HCT116 (cell line): ENCODE measurements at regions not wholly inside any gene's neighbourhood (a gene's known extent, or its start where the extent isn't known, plus 50 kb on each side); places are given as distances from the start of the nearest gene placed in this dataset.

Experiments used
- ATAC-seq: fragments of 200-7000 bp; cut with Tn5 transposase; 2 replicates; pipeline ENCODE4 v1.9.1; 2020; ENCODE audit warnings: mild to moderate bottlenecking, moderate library complexity
- BruUV-seq: library from RNA; stranded (reverse); fragments of 400-500 nt; replicated peaks from 2 replicates; lab custom pipeline; 2021; lab: Mats Ljungman, UMichigan
- CTCF ChIA-PET: fragments of 300-600 bp; sonication (Branson Sonifier 250); formaldehyde crosslinking; loops from one replicate; lab custom pipeline; 2021; ENCODE audit warnings: antibody characterized with exemption; lab: Charles Lee
- POLR2A ChIA-PET: fragments of 300-600, 350-600 bp; sonication (Branson Sonifier 250); formaldehyde crosslinking; loops from one replicate; lab custom pipeline; 2021; ENCODE audit warnings: antibody characterized with exemption; lab: Charles Lee
- RAD21 ChIA-PET, 2 experiments: fragments of 300-600 bp; sonication (Branson Sonifier 250); formaldehyde crosslinking; loops; one replicate each; lab custom pipeline; 2023; ENCODE audit warnings: low total read pairs in 2 of 2; ENCODE audit not compliant: uncharacterized antibody in 2 of 2, unreplicated experiment in 2 of 2, low non-redundant PET in 1 of 2; lab: Charles Lee
- DNase-seq: peaks from one replicate; pipeline ENCODE4 v3.0.0-alpha.2; 2010; ENCODE audit warnings: low read depth, low spot score
- H2AFZ ChIP-seq: fragments of 200-600 bp; shearing (Covaris generic), sonication (generic); 2 replicates; pipeline ENCODE4 v1.6.1; 2017; ENCODE audit warnings: low read depth, mixed run types, mixed read lengths, antibody characterized with exemption, low read length; ENCODE audit not compliant: poor library complexity, severe bottlenecking
- H3K27ac ChIP-seq: 2 replicates; pipeline ENCODE4 v1.5.1; 2012; ENCODE audit warnings: low read depth, low read length
- H3K27me3 ChIP-seq: fragments of 200-600 bp; sonication (generic); 2 replicates; pipeline ENCODE4 v1.6.1; 2016; ENCODE audit warnings: mixed run types, low read length, mixed read lengths; ENCODE audit not compliant: insufficient read depth
- H3K36me3 ChIP-seq, 2 experiments: fragments of 200-500 bp in 1 of 2; fragments of 200-600 bp in 1 of 2; sonication (Bioruptor generic) in 1 of 2; sonication (generic) in 1 of 2; 2 replicates each; pipeline versions ENCODE4 v1.5.1 to v1.6.1; 2014 to 2016; ENCODE audit warnings: low read length in 2 of 2, inconsistent platforms in 1 of 2, mixed read lengths in 1 of 2, mixed run types in 1 of 2; ENCODE audit not compliant: insufficient read depth in 2 of 2, control insufficient read depth in 1 of 2
- H3K4me1 ChIP-seq, 2 experiments: fragments of 200-600 bp in 1 of 2; sonication (generic) in 1 of 2; 2 replicates each; pipeline versions ENCODE4 v1.5.1 to v1.6.1; 2012 to 2017; ENCODE audit warnings: low read length in 2 of 2, inconsistent platforms in 1 of 2, mild to moderate bottlenecking in 1 of 2, mixed read lengths in 1 of 2, mixed run types in 1 of 2, moderate library complexity in 1 of 2; ENCODE audit not compliant: insufficient read depth in 2 of 2, control insufficient read depth in 1 of 2
- H3K4me2 ChIP-seq: fragments of 200-600 bp; sonication (generic); 2 replicates; pipeline ENCODE4 v1.6.1; 2017; ENCODE audit warnings: mixed run types, low read length, mixed read lengths
- H3K4me3 ChIP-seq, 2 experiments: fragments of 200-600 bp in 1 of 2; sonication (generic) in 1 of 2; replicated peaks in 1 of 2; 2 replicates each; pipeline ENCODE4 v1.5.1; 2011 to 2016; ENCODE audit warnings: low read length in 2 of 2, control low read depth in 1 of 2, low read depth in 1 of 2, mild to moderate bottlenecking in 1 of 2, mixed read lengths in 1 of 2, mixed run types in 1 of 2
- H3K79me2 ChIP-seq: fragments of 200-600 bp; sonication (generic); 2 replicates; pipeline ENCODE4 v1.6.1; 2017; ENCODE audit warnings: mild to moderate bottlenecking, mixed run types, low read length, moderate library complexity, mixed read lengths; ENCODE audit not compliant: insufficient read depth
- H3K9ac ChIP-seq: fragments of 200-600 bp; sonication (generic); 2 replicates; pipeline ENCODE4 v1.6.1; 2016; ENCODE audit warnings: low read length, mixed read lengths
- H3K9me2 ChIP-seq: fragments of 200-600 bp; sonication (generic), shearing (Covaris generic); 2 replicates; pipeline ENCODE4 v1.6.1; 2017; ENCODE audit warnings: mixed run types, mild to moderate bottlenecking, moderate library complexity; ENCODE audit not compliant: insufficient read depth
- H3K9me3 ChIP-seq, 2 experiments: fragments of 200-500 bp in 1 of 2; fragments of 200-600 bp in 1 of 2; sonication (Bioruptor generic) in 1 of 2; sonication (generic) in 1 of 2; 2 replicates each; pipeline ENCODE4 v1.6.1; 2014 to 2017; ENCODE audit warnings: low read length in 2 of 2, mixed read lengths in 2 of 2, inconsistent platforms in 1 of 2, low read depth in 1 of 2, mild to moderate bottlenecking in 1 of 2, mixed run types in 1 of 2, moderate library complexity in 1 of 2; ENCODE audit not compliant: control insufficient read depth in 1 of 2, insufficient read depth in 1 of 2
- H4K20me1 ChIP-seq: fragments of 200-600 bp; sonication (generic), shearing (Covaris generic); 2 replicates; pipeline ENCODE4 v1.6.1; 2017; ENCODE audit warnings: mixed run types, mild to moderate bottlenecking, moderate library complexity; ENCODE audit not compliant: insufficient read depth
- CBX3 ChIP-seq: IDR thresholded peaks from 2 replicates; pipeline ENCODE4 v1.6.1; 2012; ENCODE audit warnings: low read depth
- CEBPB ChIP-seq: IDR thresholded peaks from 2 replicates; pipeline ENCODE4 v1.6.1; 2012; ENCODE audit warnings: low read depth
- EGR1 ChIP-seq: IDR thresholded peaks from 2 replicates; pipeline ENCODE4 v1.6.1; 2012; ENCODE audit warnings: low read depth
- ELF1 ChIP-seq: IDR thresholded peaks from 2 replicates; pipeline ENCODE4 v1.6.1; 2012; ENCODE audit warnings: low read depth, borderline replicate concordance
- EZH2 ChIP-seq: fragments of 200-600 bp; sonication (generic); IDR thresholded peaks from 2 replicates; pipeline ENCODE4 v1.6.1; 2017; ENCODE audit warnings: antibody characterized with exemption, mixed run types
- EZH2phosphoT487 ChIP-seq: fragments of 200-600 bp; IDR thresholded peaks from 2 replicates; pipeline ENCODE4 v1.6.1; 2018; ENCODE audit warnings: antibody characterized with exemption, borderline replicate concordance
- POLR2A ChIP-seq: IDR thresholded peaks from 2 replicates; pipeline ENCODE4 v1.7.0; 2011; ENCODE audit warnings: borderline replicate concordance; ENCODE audit not compliant: insufficient read depth, insufficient read length; ENCODE audit errors: extremely low read depth
- POLR2AphosphoS5 ChIP-seq: IDR thresholded peaks from 2 replicates; pipeline ENCODE4 v1.6.1; 2011; ENCODE audit warnings: mild to moderate bottlenecking, low read depth, low read length, moderate library complexity
- RAD21 ChIP-seq: IDR thresholded peaks from 2 replicates; pipeline ENCODE4 v1.6.1; 2012; ENCODE audit warnings: low read depth, mild to moderate bottlenecking
- REST ChIP-seq: IDR thresholded peaks from 2 replicates; pipeline ENCODE4 v1.6.1; 2012; ENCODE audit warnings: low read depth
- SRF ChIP-seq: IDR thresholded peaks from 2 replicates; pipeline ENCODE4 v1.6.1; 2012; ENCODE audit warnings: low read depth
- TCF7L2 ChIP-seq: IDR thresholded peaks from 2 replicates; pipeline ENCODE4 v1.7.0; 2011; ENCODE audit warnings: borderline replicate concordance, inconsistent platforms; ENCODE audit not compliant: insufficient read depth, insufficient read length; ENCODE audit errors: extremely low read depth
- YY1 ChIP-seq: IDR thresholded peaks from 2 replicates; pipeline ENCODE4 v1.6.1; 2011; ENCODE audit warnings: low read length, low read depth, moderate library complexity, mild to moderate bottlenecking; ENCODE audit not compliant: insufficient replicate concordance; ENCODE audit errors: extremely low read depth
- ZFX ChIP-seq: fragments of 450-650 bp; IDR thresholded peaks from 2 replicates; pipeline ENCODE4 v1.6.1; 2017
- ZNF274 ChIP-seq: fragments of 200-500 bp; sonication (Bioruptor generic); IDR thresholded peaks from 2 replicates; pipeline ENCODE4 v1.6.1; 2014; ENCODE audit warnings: mild to moderate bottlenecking, low read depth, low read length, inconsistent platforms
- intact Hi-C: fragments of 100-400 bp; cut with micrococcal nuclease; formaldehyde crosslinking; loops from 2 replicates; pipeline ENCODE4 v1.10.0; 2022
- TF ChIP-seq, protein P1 (sequence below), 3 experiments: fragments of 200-600 bp in 1 of 3; sonication (generic) in 1 of 3; IDR thresholded peaks in 2 of 3; conservative IDR thresholded peaks in 1 of 3; 2 replicates each; pipeline ENCODE4 v1.5.1; 2012 to 2017; ENCODE audit warnings: low read depth in 2 of 3, low read length in 2 of 3, antibody characterized with exemption in 1 of 3, borderline replicate concordance in 1 of 3, control low read depth in 1 of 3, mild to moderate bottlenecking in 1 of 3, mixed read lengths in 1 of 3, mixed run types in 1 of 3, moderate library complexity in 1 of 3; ENCODE audit not compliant: insufficient read depth in 1 of 3
- TF ChIP-seq, protein P2 (sequence below): IDR thresholded peaks from 2 replicates; pipeline ENCODE4 v1.6.1; 2011; ENCODE audit warnings: mild to moderate bottlenecking, low read length, moderate library complexity; ENCODE audit not compliant: insufficient replicate concordance; ENCODE audit errors: extremely low read depth
- TF ChIP-seq, protein P3 (sequence below): IDR thresholded peaks from 2 replicates; pipeline ENCODE4 v1.6.1; 2012

DNA sequence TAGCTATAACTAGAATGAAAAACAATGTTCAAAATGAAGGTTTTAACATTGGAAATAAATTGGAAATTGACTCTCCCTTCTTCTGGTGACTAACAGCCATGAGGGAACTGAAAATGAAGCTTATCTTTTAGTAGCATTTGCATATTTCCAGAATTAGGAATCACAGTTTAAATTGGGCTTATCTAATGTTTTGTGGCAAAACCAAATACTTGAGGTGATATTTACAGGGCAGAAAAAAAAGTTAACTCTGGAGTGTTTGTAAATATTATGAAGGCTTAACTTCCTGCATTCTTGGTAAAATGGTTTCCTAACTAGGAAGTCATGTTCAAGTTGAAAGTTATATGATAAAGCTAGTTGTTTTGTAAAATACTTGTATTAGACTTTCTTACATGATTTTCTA is 96.4 kb upstream of the SOX9 start:
- Histone ChIP-seq H3K9me2 (no peaks in the 10 kb centered on the region), H3K9me3 (no peaks in the 10 kb centered on the region), H3K9ac (no peak overlapping the region), H2AFZ (no peak overlapping the region), H4K20me1 (no peaks in the 10 kb centered on the region), H3K36me3 (no peaks in the 10 kb centered on the region), H3K4me1 (no peaks in the 10 kb centered on the region), H3K79me2 (no peaks in the 10 kb centered on the region), H3K4me2 (no peak overlapping the region), H3K4me3 (no peak overlapping the region), H3K27me3 (peaks cover 3% of the 10 kb centered on the region; the same call in 1 of the 2 replicates), H3K27ac (no peak overlapping the region)
- ChIA-PET CTCF (interaction anchor here (0.6 kb wide), 1 partner anchor 9 kb away, joined by 4 read pairs; no protein-coding TSS in a partner anchor), RAD21 (no interaction called here), POLR2A (no interaction called here)
- intact Hi-C loops = no loop called here
- DNase-seq (no peak), ATAC-seq (no peak)
- TF ChIP-seq, protein P1, sequence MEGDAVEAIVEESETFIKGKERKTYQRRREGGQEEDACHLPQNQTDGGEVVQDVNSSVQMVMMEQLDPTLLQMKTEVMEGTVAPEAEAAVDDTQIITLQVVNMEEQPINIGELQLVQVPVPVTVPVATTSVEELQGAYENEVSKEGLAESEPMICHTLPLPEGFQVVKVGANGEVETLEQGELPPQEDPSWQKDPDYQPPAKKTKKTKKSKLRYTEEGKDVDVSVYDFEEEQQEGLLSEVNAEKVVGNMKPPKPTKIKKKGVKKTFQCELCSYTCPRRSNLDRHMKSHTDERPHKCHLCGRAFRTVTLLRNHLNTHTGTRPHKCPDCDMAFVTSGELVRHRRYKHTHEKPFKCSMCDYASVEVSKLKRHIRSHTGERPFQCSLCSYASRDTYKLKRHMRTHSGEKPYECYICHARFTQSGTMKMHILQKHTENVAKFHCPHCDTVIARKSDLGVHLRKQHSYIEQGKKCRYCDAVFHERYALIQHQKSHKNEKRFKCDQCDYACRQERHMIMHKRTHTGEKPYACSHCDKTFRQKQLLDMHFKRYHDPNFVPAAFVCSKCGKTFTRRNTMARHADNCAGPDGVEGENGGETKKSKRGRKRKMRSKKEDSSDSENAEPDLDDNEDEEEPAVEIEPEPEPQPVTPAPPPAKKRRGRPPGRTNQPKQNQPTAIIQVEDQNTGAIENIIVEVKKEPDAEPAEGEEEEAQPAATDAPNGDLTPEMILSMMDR (IDR thresholded peaks at IDR 0.05 in 2 of 3, conservative IDR thresholded peaks at IDR 0.05 in 1 of 3; ENCODE audit: borderline replicate concordance in 1 of 3, insufficient read depth in 1 of 3, low read depth in 2 of 3, low read length in 2 of 3) = no peak
- TF ChIP-seq, protein P2, sequence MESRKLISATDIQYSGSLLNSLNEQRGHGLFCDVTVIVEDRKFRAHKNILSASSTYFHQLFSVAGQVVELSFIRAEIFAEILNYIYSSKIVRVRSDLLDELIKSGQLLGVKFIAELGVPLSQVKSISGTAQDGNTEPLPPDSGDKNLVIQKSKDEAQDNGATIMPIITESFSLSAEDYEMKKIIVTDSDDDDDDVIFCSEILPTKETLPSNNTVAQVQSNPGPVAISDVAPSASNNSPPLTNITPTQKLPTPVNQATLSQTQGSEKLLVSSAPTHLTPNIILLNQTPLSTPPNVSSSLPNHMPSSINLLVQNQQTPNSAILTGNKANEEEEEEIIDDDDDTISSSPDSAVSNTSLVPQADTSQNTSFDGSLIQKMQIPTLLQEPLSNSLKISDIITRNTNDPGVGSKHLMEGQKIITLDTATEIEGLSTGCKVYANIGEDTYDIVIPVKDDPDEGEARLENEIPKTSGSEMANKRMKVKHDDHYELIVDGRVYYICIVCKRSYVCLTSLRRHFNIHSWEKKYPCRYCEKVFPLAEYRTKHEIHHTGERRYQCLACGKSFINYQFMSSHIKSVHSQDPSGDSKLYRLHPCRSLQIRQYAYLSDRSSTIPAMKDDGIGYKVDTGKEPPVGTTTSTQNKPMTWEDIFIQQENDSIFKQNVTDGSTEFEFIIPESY = no peak
- TF ChIP-seq YY1 (no peak), ELF1 (no peak), POLR2AphosphoS5 (no peak), EZH2phosphoT487 (no peak), CBX3 (no peak), SRF (no peak), CEBPB (no peak), ZFX (no peak), REST (no peak), EGR1 (no peak), EZH2 (no peak), RAD21 (no peak), ZNF274 (no peak), POLR2A (no peak), TCF7L2 (no peak)
- TF ChIP-seq, protein P3, sequence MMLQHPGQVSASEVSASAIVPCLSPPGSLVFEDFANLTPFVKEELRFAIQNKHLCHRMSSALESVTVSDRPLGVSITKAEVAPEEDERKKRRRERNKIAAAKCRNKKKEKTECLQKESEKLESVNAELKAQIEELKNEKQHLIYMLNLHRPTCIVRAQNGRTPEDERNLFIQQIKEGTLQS = no peak
- no TSS peak for BruUV-seq
